ENCODE measurements at regions not wholly inside any gene's neighbourhood (a gene's known extent, or its start where the extent isn't known, plus 50 kb on each side); places are given as distances from the start of the nearest gene placed in this dataset.

DNA sequence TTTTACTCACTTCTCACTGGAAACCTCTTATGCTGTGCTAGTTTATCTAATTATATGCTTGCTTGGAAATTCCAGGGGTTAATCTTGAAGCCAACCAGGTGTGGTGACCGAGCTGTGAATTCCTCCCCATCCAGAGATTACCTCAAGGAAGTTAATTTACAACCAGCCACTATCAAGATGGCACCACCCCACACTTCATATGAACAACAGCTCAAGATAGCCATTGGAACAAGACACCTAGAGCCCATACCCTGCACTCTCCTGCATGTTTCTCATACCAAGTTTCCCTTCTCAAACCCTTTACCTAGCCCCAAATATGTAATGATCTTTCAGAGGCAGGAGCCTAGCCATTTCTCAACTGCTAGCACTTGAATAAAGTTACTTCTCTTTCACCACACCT is 2156.9 kb upstream of the C9orf72 start:
- no peak overlapping the region for H3K27ac Mint-ChIP-seq
- H3K9me3 Mint-ChIP-seq, result peaks cover 15% of the 10 kb centered on the region
- no peaks in the 10 kb centered on the region for H3K36me3 Mint-ChIP-seq
- no peaks in the 10 kb centered on the region for H3K4me1 Mint-ChIP-seq
- H3K4me3 Mint-ChIP-seq, result no peak overlapping the region
- CTCF ChIA-PET, result interaction anchor here (0.7 kb wide), 1 partner anchor 24 kb away, joined by 4 read pairs; no protein-coding TSS in a partner anchor
- no peak for DNase-seq
- H3K27me3 Mint-ChIP-seq, result no peaks in the 10 kb centered on the region

DNA sequence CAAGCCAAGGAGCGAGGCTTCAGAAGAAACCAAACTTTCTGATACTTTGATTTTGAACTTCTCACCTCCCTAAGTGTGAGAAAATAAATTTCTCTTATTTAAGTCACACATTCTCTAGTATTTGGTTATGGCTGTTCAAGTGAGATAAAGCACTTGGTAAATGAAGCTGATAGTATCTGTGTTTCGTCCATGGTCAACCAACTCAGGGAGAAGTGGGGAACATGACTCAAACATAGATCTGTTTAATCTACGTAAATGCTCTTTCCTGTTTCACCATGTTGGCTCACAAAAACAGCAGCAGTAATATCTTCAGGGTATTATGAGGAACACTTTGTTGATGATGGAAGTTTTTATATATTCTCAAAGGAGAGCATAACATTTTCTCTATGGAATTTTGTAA is 2167.2 kb upstream of the C9orf72 start:
- no peaks in the 10 kb centered on the region for H3K36me3 Mint-ChIP-seq
- no peak overlapping the region for H3K4me3 Mint-ChIP-seq
- CTCF ChIA-PET, result no interaction called here
- H3K4me1 Mint-ChIP-seq, result no peaks in the 10 kb centered on the region
- no peak overlapping the region for H3K27ac Mint-ChIP-seq
- H3K27me3 Mint-ChIP-seq, result no peaks in the 10 kb centered on the region
- DNase-seq, result no peak
- H3K9me3 Mint-ChIP-seq, result peaks cover 3% of the 10 kb centered on the region

DNA sequence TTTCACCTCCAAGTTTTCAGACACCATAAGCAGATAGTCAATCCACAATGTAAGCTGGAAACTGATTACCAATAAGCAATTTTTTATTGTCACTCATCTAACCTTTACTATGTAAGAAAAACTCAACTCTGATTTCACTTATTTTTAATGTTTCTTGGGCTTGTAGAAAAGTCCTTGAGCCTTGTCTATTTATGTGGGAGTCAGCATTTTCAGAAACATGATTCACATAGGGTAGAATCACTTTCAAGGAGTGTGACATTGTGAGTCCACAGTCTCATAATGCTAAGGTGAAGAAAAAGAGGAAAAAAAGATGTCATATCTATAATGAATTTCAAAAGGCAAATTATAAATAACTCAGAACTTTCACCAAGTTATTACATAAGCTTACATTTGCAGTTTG is 2167.9 kb upstream of the C9orf72 start:
- CTCF ChIA-PET, result no interaction called here
- Mint-ChIP-seq H3K4me3 (no peak overlapping the region), H3K4me1 (no peaks in the 10 kb centered on the region), H3K27ac (no peak overlapping the region), H3K9me3 (peaks cover 3% of the 10 kb centered on the region), H3K27me3 (no peaks in the 10 kb centered on the region), H3K36me3 (no peaks in the 10 kb centered on the region)
- DNase-seq, result no peak

DNA sequence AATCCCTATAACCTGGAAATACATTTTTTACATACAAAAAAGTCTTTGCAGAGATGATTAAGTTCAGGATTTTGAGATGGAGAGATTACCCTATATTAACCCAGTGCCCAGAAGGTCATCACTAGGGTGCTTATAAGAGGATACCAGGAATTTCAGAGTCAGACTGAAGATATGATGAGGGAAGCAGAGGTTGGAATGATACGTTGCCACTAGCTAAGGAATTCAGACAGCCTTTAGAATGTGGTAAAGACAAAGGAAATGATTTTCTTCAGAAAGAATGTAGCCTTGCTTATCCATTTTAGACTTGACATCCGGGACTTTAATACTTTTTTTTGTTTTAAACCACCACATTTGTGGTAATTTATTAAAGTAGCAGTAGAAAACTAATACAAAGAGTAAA is 2176.8 kb upstream of the C9orf72 start:
- no peak for DNase-seq
- Mint-ChIP-seq H3K4me3 (no peak overlapping the region), H3K27ac (no peak overlapping the region), H3K36me3 (no peaks in the 10 kb centered on the region), H3K27me3 (no peaks in the 10 kb centered on the region), H3K9me3 (peaks cover 1% of the 10 kb centered on the region), H3K4me1 (no peaks in the 10 kb centered on the region)
- CTCF ChIA-PET, result no interaction called here

DNA sequence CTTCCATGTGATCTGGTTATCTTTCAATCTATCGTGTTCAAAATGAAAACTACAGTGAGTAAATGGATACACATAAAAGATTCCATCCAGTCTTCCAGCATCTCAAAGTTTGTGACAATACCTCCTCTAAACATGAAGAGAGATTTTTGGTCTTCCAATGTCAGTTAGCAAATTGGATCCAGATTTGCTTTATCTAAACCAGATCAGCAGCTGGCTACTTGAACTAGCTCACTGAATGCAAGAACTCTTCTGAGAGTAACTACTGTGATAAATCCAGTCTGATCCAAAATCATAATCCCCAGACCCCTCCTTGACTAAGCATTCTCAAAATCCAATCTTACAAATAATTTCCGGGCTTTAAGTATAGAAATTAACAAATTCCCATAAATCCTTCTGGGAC is 2177.9 kb upstream of the C9orf72 start:
- Mint-ChIP-seq H3K4me1 (no peaks in the 10 kb centered on the region), H3K27ac (no peak overlapping the region), H3K9me3 (no peaks in the 10 kb centered on the region), H3K27me3 (no peaks in the 10 kb centered on the region), H3K36me3 (no peaks in the 10 kb centered on the region), H3K4me3 (no peak overlapping the region)
- no peak for DNase-seq
- CTCF ChIA-PET, result no interaction called here

DNA sequence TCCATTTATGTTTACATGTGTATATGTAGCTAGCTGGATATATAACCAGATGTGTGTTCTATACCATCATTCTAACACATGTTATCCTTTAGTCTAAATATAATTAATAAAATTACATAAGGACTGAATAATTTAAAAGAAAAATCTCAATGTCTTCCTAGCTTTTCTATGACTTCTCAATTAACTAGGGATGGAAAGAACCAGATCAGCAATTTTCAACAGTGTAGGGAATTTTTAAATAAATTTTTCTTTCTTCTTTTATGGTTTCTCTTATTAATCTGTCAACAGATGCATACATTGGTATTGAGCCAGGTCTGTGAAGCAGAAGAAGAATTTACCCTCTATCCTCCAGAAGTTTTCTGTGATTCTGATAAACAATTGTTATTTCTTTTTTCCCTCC is 2180.4 kb upstream of the C9orf72 start:
- no peak for DNase-seq
- no peak overlapping the region for H3K4me3 Mint-ChIP-seq
- no peaks in the 10 kb centered on the region for H3K9me3 Mint-ChIP-seq
- no peak overlapping the region for H3K27ac Mint-ChIP-seq
- H3K4me1 Mint-ChIP-seq, result no peaks in the 10 kb centered on the region
- H3K27me3 Mint-ChIP-seq, result no peaks in the 10 kb centered on the region
- CTCF ChIA-PET, result interaction anchor here (0.6 kb wide), 1 partner anchor 23 kb away, joined by 4 read pairs; no protein-coding TSS in a partner anchor
- no peaks in the 10 kb centered on the region for H3K36me3 Mint-ChIP-seq

DNA sequence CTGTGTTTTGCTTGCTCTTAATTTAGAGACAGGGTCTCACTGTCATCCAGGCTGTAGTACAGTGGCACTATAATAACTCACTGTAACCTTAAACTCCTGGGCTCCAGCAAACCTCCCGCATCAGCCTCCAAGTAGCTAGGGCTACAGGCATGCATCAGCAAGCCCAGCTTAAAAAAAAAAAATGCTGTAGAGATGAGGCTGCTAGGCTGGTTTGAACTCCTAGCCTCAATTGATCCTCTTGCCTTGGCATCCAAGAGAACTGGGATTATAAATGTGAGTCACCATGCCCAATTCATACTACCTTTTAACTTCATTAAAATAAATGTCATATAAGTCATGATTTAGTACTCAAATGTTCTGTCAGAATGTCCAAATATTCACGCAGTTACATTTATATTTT is 2195.7 kb upstream of the C9orf72 start:
- no peak for DNase-seq
- no peak overlapping the region for H3K4me3 Mint-ChIP-seq
- H3K27me3 Mint-ChIP-seq, result no peaks in the 10 kb centered on the region
- no peaks in the 10 kb centered on the region for H3K4me1 Mint-ChIP-seq
- H3K9me3 Mint-ChIP-seq, result peaks cover 5% of the 10 kb centered on the region
- CTCF ChIA-PET, result no interaction called here
- H3K36me3 Mint-ChIP-seq, result no peaks in the 10 kb centered on the region
- no peak overlapping the region for H3K27ac Mint-ChIP-seq

DNA sequence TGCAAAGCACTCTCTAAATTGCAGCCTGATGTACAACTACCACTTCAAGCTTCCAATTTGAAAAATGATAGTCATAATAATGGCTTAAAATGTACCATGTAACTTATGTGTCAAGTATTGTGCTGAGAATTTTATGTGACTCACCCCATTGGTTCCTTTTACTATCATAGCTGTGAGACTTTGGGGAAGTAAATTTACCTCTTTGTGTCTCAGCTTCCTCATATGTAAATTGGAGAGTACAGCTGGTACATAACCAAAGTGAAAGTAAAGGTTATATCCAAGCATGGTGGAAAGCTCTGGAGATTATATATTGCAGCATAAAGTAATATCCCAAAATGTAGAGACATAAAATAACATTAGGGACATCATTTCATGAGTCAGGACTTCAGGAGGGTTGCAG is 2200.4 kb upstream of the C9orf72 start:
- CTCF ChIA-PET, result no interaction called here
- H3K27ac Mint-ChIP-seq, result no peak overlapping the region
- H3K4me3 Mint-ChIP-seq, result no peak overlapping the region
- no peaks in the 10 kb centered on the region for H3K4me1 Mint-ChIP-seq
- H3K36me3 Mint-ChIP-seq, result no peaks in the 10 kb centered on the region
- peaks cover 4% of the 10 kb centered on the region for H3K9me3 Mint-ChIP-seq
- H3K27me3 Mint-ChIP-seq, result no peaks in the 10 kb centered on the region
- no peak for DNase-seq

DNA sequence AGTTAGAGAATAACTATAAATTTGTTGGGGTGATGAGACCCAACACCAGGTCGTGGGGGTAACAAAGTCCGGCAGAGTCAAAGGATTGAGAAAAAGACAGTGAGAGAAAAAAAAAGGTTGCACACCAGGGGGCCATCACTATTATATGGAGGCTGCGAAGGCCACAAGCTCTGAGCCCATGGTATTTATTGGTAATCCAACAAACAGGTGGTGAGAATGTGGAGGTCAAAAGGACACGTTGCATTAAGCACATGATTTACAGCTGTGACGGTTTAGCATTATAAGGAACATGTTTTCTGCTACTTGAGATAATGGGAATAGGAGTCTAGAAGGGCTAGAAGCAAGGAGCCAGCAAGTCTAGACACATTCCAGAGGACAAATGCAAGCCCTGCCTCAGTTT is 2202.2 kb upstream of the C9orf72 start:
- Mint-ChIP-seq H3K27me3 (no peaks in the 10 kb centered on the region), H3K36me3 (no peaks in the 10 kb centered on the region), H3K4me1 (no peaks in the 10 kb centered on the region), H3K4me3 (no peak overlapping the region), H3K27ac (no peak overlapping the region), H3K9me3 (peaks cover 2% of the 10 kb centered on the region)
- CTCF ChIA-PET, result no interaction called here
- DNase-seq, result no peak

DNA sequence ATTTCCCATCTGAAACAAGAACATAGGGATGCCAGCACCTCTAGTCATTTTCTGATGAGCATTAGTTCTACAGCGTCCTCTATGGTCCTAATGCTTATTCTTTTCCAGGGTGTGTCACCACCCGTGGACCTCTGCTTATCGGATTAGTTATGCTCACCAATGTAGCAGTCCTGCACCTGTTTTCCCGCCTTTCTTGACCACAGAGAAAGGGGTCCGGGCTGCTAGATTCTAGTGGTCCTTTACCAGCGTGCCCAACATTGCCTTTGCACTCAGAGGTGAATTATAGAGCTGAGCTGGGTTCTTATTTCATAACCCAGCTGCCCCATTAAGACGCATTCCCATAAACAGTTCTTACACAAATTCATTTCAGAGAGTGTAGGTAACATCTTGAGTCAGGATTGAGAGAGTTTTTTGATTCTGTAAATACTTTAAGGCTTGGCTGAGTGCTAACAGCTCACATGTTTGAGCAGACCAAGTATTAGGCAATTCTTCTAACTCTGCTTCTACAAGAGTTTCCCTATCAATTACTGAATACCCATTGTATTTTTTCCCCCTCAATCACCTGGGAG is 2205.1 kb upstream of the C9orf72 start:
- no peaks in the 10 kb centered on the region for H3K27me3 Mint-ChIP-seq
- no peaks in the 10 kb centered on the region for H3K9me3 Mint-ChIP-seq
- no peak for DNase-seq
- H3K4me1 Mint-ChIP-seq, result no peaks in the 10 kb centered on the region
- no peak overlapping the region for H3K4me3 Mint-ChIP-seq
- CTCF ChIA-PET, result no interaction called here
- H3K36me3 Mint-ChIP-seq, result no peaks in the 10 kb centered on the region
- no peak overlapping the region for H3K27ac Mint-ChIP-seq

DNA sequence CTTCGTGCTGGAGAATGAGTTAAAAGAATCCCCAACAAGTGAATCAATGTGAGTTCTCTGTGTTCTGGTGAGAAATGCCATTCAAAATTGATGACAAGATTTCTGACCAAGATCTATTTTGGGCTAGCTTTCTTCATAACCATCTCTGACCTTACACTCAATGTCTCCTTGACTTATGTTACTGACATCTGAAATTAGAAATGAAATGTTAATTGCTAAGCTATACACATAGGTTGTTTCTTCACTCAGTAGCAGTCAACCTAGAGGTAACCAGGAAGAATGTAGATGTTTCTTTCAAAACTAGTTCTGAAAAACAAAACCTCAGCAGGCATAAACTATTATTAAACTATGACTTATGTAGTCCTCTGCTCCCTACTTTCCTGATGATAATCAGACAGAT is 2220.7 kb upstream of the C9orf72 start:
- Mint-ChIP-seq H3K27me3 (no peaks in the 10 kb centered on the region), H3K4me3 (no peak overlapping the region), H3K9me3 (no peaks in the 10 kb centered on the region), H3K36me3 (no peaks in the 10 kb centered on the region), H3K27ac (no peak overlapping the region), H3K4me1 (no peaks in the 10 kb centered on the region)
- CTCF ChIA-PET, result interaction anchor here (0.7 kb wide), 1 partner anchor 444 kb away, joined by 3 read pairs; no protein-coding TSS in a partner anchor
- no peak for DNase-seq

DNA sequence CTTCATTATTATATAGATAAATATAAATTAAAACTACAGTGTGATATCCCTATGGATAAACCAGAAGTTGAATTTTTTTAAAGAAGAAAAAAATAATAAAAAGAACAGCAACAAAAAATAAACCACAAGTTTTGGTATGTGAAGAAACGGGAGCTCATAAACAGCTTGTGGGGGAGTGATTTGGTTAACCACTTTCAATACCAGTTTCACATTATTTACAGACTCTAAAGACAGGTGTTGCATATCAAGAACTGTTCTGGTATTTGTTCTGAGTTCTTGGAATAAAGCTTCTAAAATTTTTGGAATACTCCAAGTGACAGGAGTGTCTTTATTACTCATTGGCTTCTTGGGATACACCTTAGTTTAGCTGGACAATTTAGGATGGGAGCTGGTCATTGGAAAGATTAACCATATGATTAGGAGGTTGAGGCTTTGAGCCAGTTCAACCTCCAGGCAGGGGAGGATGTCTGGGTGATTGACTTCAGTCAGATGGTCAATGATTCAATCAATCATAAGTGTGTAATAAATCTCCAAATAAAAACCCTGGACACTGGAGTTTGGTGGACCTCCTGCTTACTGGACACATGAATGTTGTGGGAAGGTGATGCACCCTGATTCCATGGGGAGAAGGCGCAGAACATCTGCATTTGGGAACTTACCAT is 2223.1 kb upstream of the C9orf72 start:
- H3K9me3 Mint-ChIP-seq, result no peaks in the 10 kb centered on the region
- H3K4me1 Mint-ChIP-seq, result no peaks in the 10 kb centered on the region
- no peaks in the 10 kb centered on the region for H3K27me3 Mint-ChIP-seq
- no peaks in the 10 kb centered on the region for H3K36me3 Mint-ChIP-seq
- no peak for DNase-seq
- no peak overlapping the region for H3K27ac Mint-ChIP-seq
- no peak overlapping the region for H3K4me3 Mint-ChIP-seq
- CTCF ChIA-PET, result no interaction called here

DNA sequence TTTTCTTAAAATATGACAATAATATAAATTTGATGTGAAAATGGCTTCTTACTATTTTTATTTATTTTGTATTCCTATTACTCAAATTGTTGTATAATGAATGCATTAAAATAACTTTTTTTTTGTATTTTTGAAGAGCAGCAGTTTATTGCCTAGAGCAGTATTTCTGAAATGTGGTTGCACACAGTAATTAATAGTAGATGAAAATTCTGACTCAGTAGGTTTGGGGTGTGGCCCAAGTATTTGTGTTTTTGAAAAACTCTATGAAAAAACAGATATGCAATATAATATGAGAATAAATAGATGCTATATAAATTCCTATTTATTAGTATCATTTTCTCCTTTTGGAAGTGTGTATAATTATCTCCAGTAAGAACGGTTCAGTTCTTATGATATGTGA is 2225.3 kb upstream of the C9orf72 start:
- Mint-ChIP-seq H3K27me3 (no peaks in the 10 kb centered on the region), H3K36me3 (no peaks in the 10 kb centered on the region), H3K4me1 (no peaks in the 10 kb centered on the region), H3K9me3 (peaks cover 2% of the 10 kb centered on the region), H3K4me3 (no peak overlapping the region), H3K27ac (no peak overlapping the region)
- CTCF ChIA-PET, result no interaction called here
- DNase-seq, result no peak

DNA sequence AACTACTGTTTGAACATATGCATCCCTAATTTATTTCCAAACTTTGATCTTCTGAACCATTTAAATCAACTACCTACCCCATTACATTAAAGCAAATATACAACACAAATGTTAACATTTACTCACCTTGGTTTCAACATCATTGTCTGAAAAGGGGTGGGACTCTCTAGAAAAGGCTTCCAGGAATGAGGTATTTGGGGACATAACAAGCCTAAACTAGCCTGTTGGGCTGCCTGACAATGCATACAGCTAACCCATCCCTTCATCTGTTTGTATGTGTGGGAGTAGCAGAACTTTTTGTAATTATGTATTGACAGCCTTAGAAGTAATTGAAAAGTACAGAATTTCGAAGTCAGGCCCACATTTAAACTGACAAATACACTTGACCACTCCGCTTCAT is 2225.9 kb upstream of the C9orf72 start:
- H3K9me3 Mint-ChIP-seq, result peaks cover 2% of the 10 kb centered on the region
- no peaks in the 10 kb centered on the region for H3K27me3 Mint-ChIP-seq
- H3K4me3 Mint-ChIP-seq, result no peak overlapping the region
- no peaks in the 10 kb centered on the region for H3K36me3 Mint-ChIP-seq
- no peak overlapping the region for H3K27ac Mint-ChIP-seq
- H3K4me1 Mint-ChIP-seq, result no peaks in the 10 kb centered on the region
- DNase-seq, result no peak
- CTCF ChIA-PET, result no interaction called here

DNA sequence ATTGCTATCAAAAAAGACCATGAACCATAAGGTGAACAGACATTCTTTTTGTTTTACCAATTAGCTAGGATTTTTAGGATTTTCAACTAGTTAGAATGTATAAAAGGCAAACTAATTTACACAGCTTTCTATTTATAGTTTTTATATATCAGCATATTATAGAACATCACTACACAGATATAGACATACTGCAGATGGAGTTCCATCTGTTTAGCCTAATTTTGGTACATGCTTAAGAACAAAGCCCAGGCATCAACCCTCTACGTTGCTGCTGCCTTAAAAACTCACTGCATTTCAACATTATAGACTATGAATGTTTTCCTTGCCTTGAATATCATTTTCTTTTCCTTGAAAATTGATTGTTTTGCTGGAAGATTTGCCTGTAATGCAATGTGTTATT is 2227.5 kb upstream of the C9orf72 start:
- H3K9me3 Mint-ChIP-seq, result peaks cover 2% of the 10 kb centered on the region
- H3K27me3 Mint-ChIP-seq, result no peaks in the 10 kb centered on the region
- H3K27ac Mint-ChIP-seq, result no peak overlapping the region
- H3K4me1 Mint-ChIP-seq, result no peaks in the 10 kb centered on the region
- DNase-seq, result no peak
- H3K4me3 Mint-ChIP-seq, result no peak overlapping the region
- CTCF ChIA-PET, result no interaction called here
- no peaks in the 10 kb centered on the region for H3K36me3 Mint-ChIP-seq

DNA sequence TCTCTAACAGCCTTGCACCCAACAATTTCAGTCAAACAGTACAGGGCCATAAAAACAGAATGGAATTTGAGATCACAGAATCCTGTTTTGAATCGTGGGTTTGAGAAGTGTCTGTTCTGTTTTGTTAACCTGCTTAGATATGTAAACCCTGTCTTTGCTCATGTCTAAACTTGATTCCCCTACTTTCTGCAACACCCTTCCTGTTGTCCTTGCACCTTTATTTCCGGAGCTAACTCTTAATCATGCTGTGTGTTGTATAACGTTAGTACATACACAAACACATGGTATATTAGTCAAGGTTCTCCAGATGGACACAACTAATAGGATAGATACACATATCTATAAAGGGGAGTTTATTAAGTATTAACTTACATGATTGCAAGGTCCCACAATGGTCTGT is 2229.2 kb upstream of the C9orf72 start:
- peaks cover 2% of the 10 kb centered on the region for H3K9me3 Mint-ChIP-seq

More for the DNA sequence above, 2229.2 kb upstream of the C9orf72 start:
- H3K4me3 Mint-ChIP-seq, result no peak overlapping the region
- H3K4me1 Mint-ChIP-seq, result no peaks in the 10 kb centered on the region
- no peaks in the 10 kb centered on the region for H3K36me3 Mint-ChIP-seq
- no peak for DNase-seq
- no peaks in the 10 kb centered on the region for H3K27me3 Mint-ChIP-seq
- CTCF ChIA-PET, result no interaction called here
- H3K27ac Mint-ChIP-seq, result no peak overlapping the region

All from activated naive CD4-positive, alpha-beta T cell treated with anti-CD3 and anti-CD28 coated beads, Interleukin-2, amount 10 ng/mL, durations not matched to agents 7 days and 5 days (primary cell).